ENCODE measurements at regions not wholly inside any gene's neighbourhood (a gene's known extent, or its start where the extent isn't known, plus 50 kb on each side); places are given as distances from the start of the nearest gene placed in this dataset.
"Not testable (repeated sequence)": the region's sequence is repeated elsewhere in the genome, so short reads cannot be mapped to it uniquely, and the experiment has no call there.

DNA sequence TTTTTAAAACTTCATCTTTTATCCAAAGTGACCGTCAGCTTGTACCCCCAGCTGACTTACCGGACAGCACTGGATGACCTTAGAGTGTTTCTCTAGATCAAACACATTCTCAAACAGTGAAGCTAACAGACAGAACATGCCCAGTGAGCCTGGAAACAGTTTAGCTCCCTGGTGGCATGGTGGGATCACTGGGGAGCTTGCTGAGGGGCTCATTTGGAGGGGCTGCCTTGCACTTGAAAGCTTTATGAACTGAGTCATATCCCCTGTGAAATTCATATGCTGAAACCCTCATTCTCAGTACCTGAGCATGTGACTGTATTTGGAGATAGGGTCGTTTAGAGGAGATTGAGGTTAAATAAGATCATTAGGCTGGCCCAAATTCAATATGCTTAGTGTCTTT, 2913.2 kb downstream of the RPIA start:
- not testable (repeated sequence) for H3K4me3 ChIP-seq (ENCODE audit: low read depth in 1 of 2, low read length in 2 of 2); H3K27ac ChIP-seq (ENCODE audit: low read length); H3K36me3 ChIP-seq (ENCODE audit: control insufficient read depth in 1 of 2, insufficient read depth in 2 of 2, low read length in 2 of 2); H3K4me1 ChIP-seq (ENCODE audit: control insufficient read depth in 1 of 2, insufficient read depth in 2 of 2, low read length in 2 of 2); H3K9me3 ChIP-seq (ENCODE audit: control insufficient read depth in 1 of 2, low read length in 2 of 2); H3K27me3 ChIP-seq (ENCODE audit: low read depth, low read length)

DNA sequence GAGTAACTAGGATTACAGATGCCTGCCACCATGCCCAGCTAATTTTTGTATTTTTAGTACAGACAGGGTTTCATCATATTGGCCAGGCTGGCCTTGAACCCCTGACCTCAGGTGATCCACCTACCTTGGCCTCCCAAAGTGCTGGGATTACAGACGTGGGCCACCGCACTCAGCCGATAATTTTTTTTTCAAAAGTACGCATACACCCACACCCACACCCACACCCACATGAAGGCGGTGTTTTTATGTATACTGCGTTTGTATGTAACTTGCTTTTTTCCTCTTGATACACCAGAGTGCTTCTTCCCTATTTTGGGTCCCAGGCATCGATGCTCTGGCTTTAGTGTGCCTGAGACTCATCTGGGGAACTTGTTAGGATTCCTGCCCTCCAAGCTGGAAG, 2932.3 kb downstream of the RPIA start:
- not testable (repeated sequence) for H3K27me3 ChIP-seq (ENCODE audit: low read depth, low read length); H3K9me3 ChIP-seq (ENCODE audit: control insufficient read depth in 1 of 2, low read length in 2 of 2); H3K36me3 ChIP-seq (ENCODE audit: control insufficient read depth in 1 of 2, insufficient read depth in 2 of 2, low read length in 2 of 2); H3K4me3 ChIP-seq (ENCODE audit: low read depth in 1 of 2, low read length in 2 of 2); H3K4me1 ChIP-seq (ENCODE audit: control insufficient read depth in 1 of 2, insufficient read depth in 2 of 2, low read length in 2 of 2); H3K27ac ChIP-seq (ENCODE audit: low read length)

DNA sequence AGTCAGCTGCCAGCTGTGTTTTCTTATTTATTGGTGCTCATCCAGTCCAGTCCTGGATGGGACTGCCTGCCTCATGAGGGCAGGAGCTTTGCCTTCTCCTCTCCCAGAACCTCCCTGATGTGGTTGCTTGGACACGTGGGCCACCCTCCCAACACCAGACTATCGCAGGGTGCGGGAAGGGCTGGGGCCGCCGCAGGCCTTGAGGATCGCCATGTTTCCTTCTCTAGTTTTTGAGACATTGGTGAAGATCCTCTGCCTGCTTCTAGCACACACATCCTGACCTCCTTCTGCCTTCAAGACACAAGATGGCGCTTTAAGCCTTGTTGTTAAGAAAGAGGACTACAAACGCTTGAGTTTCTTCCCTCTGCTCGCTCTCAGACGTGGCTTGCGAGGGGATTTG, 2937.0 kb downstream of the RPIA start:
- H3K4me1 ChIP-seq (ENCODE audit: control insufficient read depth in 1 of 2, insufficient read depth in 2 of 2, low read length in 2 of 2); H3K4me3 ChIP-seq (ENCODE audit: low read depth in 1 of 2, low read length in 2 of 2); H3K27me3 ChIP-seq (ENCODE audit: low read depth, low read length); H3K27ac ChIP-seq (ENCODE audit: low read length); H3K9me3 ChIP-seq (ENCODE audit: control insufficient read depth in 1 of 2, low read length in 2 of 2); H3K36me3 ChIP-seq (ENCODE audit: control insufficient read depth in 1 of 2, insufficient read depth in 2 of 2, low read length in 2 of 2): not testable (repeated sequence)

DNA sequence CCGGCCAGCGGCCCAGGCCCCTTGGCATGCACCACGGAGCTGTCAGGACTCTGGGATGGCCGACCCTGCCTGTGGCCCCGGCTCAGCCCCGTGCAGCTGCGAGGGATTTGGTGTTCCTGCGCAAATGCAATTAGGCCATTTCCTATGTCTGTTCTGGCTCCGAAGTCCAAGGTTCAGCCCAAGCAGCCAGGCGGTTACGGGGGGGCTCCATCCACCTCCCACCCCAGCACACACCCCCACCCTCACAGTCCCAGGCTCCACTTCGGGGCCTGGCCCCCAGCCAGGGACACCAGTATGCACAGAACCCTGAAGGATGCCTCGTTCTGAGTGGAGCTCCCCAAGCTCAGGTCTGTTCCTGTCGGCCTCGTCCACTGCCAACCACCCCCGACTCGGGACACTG, 2965.7 kb downstream of the RPIA start:
- not testable (repeated sequence) for H3K36me3 ChIP-seq (ENCODE audit: control insufficient read depth in 1 of 2, insufficient read depth in 2 of 2, low read length in 2 of 2); H3K27me3 ChIP-seq (ENCODE audit: low read depth, low read length); H3K9me3 ChIP-seq (ENCODE audit: control insufficient read depth in 1 of 2, low read length in 2 of 2); H3K4me3 ChIP-seq (ENCODE audit: low read depth in 1 of 2, low read length in 2 of 2); H3K4me1 ChIP-seq (ENCODE audit: control insufficient read depth in 1 of 2, insufficient read depth in 2 of 2, low read length in 2 of 2); H3K27ac ChIP-seq (ENCODE audit: low read length)

DNA sequence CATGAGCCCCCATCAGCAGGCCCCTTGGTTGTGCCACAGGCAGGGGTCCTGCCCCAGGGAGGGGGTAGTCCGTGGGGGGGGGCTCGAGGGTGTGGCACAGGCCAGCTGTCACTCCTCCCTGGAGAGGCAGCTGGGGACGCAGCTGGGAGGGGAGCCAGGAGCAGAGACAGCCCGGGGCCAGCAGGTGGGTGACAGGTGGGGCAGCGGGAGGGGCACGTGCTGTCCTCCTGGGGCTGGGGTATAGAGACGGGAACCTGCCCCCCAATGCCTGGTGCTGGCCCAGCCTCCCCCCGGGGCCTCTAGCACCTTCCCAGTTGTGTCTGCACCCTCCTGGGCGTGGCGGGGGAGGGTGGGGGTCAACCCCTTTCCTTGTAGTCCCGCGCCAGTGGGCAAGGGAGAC, 2966.9 kb downstream of the RPIA start:
- H3K4me3 ChIP-seq (ENCODE audit: low read depth in 1 of 2, low read length in 2 of 2); H3K4me1 ChIP-seq (ENCODE audit: control insufficient read depth in 1 of 2, insufficient read depth in 2 of 2, low read length in 2 of 2); H3K27me3 ChIP-seq (ENCODE audit: low read depth, low read length); H3K36me3 ChIP-seq (ENCODE audit: control insufficient read depth in 1 of 2, insufficient read depth in 2 of 2, low read length in 2 of 2); H3K9me3 ChIP-seq (ENCODE audit: control insufficient read depth in 1 of 2, low read length in 2 of 2); H3K27ac ChIP-seq (ENCODE audit: low read length): not testable (repeated sequence)

DNA sequence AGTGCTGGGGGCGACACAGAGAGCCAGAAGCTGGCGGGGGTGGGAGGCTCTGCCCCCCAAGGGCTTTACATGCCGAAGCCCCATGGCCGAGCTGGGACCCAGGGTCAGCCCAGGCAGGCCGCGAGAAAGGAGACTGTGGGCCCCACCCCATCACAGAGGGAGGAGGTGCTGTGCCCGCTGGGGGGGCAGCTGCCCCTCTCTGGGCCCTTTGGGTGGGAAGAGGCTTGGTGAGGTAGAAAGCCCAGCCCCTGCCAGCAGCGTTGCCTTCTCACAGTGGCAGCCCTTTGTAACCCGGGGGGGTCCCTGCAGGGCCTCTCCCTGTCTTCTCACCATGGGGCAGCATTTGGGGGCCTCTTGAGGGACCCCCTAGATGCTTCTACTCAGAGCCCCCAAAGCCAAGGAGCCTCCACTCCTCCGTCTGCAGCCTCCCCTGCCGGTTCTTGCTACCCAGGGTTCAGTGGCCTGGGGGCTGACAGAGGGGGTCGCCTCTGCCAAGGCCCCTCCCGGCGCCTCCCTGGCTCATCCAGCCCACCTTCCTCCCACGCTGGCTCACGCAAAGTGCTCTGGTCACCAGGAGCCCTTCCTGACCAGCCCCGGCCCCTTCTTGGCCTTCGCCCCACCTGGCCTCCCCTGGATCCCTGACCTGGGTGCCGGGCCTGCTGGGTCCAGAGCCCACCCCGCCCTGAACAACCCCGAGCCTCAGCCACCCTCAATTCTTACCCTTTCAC, 2967.9 kb downstream of the RPIA start:
- H3K27ac ChIP-seq (ENCODE audit: low read length); H3K36me3 ChIP-seq (ENCODE audit: control insufficient read depth in 1 of 2, insufficient read depth in 2 of 2, low read length in 2 of 2); H3K9me3 ChIP-seq (ENCODE audit: control insufficient read depth in 1 of 2, low read length in 2 of 2); H3K4me1 ChIP-seq (ENCODE audit: control insufficient read depth in 1 of 2, insufficient read depth in 2 of 2, low read length in 2 of 2); H3K4me3 ChIP-seq (ENCODE audit: low read depth in 1 of 2, low read length in 2 of 2); H3K27me3 ChIP-seq (ENCODE audit: low read depth, low read length): not testable (repeated sequence)

DNA sequence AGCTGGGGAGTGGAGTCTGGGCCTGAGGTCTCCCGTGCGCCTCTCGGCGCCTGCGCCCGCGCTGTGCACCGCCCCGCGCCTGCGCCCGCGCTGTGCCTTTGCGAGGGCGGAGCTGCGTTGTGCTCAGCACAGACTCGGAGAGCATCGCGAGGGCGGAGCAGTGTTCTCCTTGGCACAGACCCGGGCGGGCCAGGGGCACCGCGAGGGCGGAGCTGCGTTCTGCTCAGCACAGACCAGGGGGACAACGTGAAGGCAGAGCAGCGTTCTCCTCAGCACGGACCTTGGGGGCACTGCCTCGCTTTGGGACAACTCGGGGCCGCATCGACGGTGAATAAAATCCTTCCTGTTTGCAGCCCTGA, 2968.4 kb downstream of the RPIA start:
- H3K27ac ChIP-seq (ENCODE audit: low read length); H3K36me3 ChIP-seq (ENCODE audit: control insufficient read depth in 1 of 2, insufficient read depth in 2 of 2, low read length in 2 of 2); H3K4me1 ChIP-seq (ENCODE audit: control insufficient read depth in 1 of 2, insufficient read depth in 2 of 2, low read length in 2 of 2); H3K27me3 ChIP-seq (ENCODE audit: low read depth, low read length); H3K9me3 ChIP-seq (ENCODE audit: control insufficient read depth in 1 of 2, low read length in 2 of 2); H3K4me3 ChIP-seq (ENCODE audit: low read depth in 1 of 2, low read length in 2 of 2): not testable (repeated sequence)

DNA sequence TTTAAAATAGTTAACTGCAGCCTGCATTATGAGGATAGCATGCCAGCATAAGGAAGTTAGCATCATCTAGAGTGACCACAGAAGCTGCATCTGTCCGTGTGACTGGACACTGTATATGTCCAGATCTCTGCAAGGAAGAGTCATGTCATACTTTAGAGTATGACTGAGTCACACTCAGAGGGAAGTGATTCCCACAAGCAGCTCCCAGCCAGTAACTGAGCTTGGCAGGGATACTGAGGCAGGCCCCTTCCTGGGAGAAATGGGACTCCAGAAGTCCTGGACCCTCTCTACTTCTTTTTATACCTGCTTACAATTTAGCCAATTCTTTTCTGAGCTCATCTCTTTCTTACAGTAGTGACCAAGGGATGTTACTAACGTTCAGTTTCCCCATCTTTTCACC, 2975.9 kb downstream of the RPIA start:
- not testable (repeated sequence) for H3K27ac ChIP-seq (ENCODE audit: low read length); H3K4me1 ChIP-seq (ENCODE audit: control insufficient read depth in 1 of 2, insufficient read depth in 2 of 2, low read length in 2 of 2); H3K4me3 ChIP-seq (ENCODE audit: low read depth in 1 of 2, low read length in 2 of 2); H3K36me3 ChIP-seq (ENCODE audit: control insufficient read depth in 1 of 2, insufficient read depth in 2 of 2, low read length in 2 of 2); H3K9me3 ChIP-seq (ENCODE audit: control insufficient read depth in 1 of 2, low read length in 2 of 2); H3K27me3 ChIP-seq (ENCODE audit: low read depth, low read length)

DNA sequence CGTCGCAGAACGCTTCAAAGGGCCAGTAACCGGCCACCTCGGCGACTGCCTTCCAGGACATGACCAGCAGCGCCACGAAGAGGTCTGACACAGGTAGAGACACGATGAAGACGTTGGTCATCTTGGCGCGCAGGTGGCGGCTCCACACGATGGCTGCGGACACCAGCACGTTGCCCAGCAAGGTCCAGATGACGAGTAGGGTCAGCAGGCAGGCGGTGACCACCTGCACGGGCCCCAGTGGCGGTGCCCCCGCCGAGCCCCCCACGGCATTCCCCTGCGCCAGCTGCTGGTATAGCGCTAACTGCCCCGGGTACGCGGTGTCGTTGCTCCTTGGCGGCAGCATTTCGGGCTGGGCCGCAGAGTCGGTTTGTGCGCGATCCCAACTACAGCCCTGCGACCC, 2994.1 kb downstream of the RPIA start:
- not testable (repeated sequence) for H3K27me3 ChIP-seq (ENCODE audit: low read depth, low read length); H3K4me1 ChIP-seq (ENCODE audit: control insufficient read depth in 1 of 2, insufficient read depth in 2 of 2, low read length in 2 of 2); H3K9me3 ChIP-seq (ENCODE audit: control insufficient read depth in 1 of 2, low read length in 2 of 2); H3K27ac ChIP-seq (ENCODE audit: low read length); H3K4me3 ChIP-seq (ENCODE audit: low read depth in 1 of 2, low read length in 2 of 2); H3K36me3 ChIP-seq (ENCODE audit: control insufficient read depth in 1 of 2, insufficient read depth in 2 of 2, low read length in 2 of 2)

DNA sequence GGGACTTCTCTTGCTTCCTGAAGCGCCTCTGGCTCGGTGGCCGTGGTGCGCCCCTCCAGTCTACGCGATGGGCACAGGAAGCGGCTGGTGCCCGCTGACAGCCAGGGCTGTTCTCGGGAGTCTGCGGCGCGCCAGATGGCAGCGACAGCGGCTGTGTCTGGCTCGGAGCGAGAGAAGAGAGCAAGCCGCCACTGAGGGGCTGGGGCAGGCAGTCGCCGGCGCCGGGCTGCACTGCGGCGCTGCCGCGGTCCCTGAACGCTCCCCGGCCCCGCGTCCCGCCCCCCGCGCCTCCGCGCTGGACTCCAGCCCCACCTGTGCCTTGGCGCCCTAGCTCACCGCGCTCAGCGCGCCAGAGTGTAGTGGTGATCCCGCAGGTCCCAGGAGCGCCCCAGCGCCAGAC, 2994.6 kb downstream of the RPIA start:
- H3K4me3 ChIP-seq (ENCODE audit: low read depth in 1 of 2, low read length in 2 of 2); H3K9me3 ChIP-seq (ENCODE audit: control insufficient read depth in 1 of 2, low read length in 2 of 2); H3K36me3 ChIP-seq (ENCODE audit: control insufficient read depth in 1 of 2, insufficient read depth in 2 of 2, low read length in 2 of 2); H3K4me1 ChIP-seq (ENCODE audit: control insufficient read depth in 1 of 2, insufficient read depth in 2 of 2, low read length in 2 of 2); H3K27ac ChIP-seq (ENCODE audit: low read length); H3K27me3 ChIP-seq (ENCODE audit: low read depth, low read length): not testable (repeated sequence)
